HS-5 (cell line): ENCODE measurements at regions not wholly inside any gene's neighbourhood (a gene's known extent, or its start where the extent isn't known, plus 50 kb on each side); places are given as distances from the start of the nearest gene placed in this dataset.
"Not testable (repeated sequence)": the region's sequence is repeated elsewhere in the genome, so short reads cannot be mapped to it uniquely, and the experiment has no call there.

Experiments used
- DNase-seq: peaks from one replicate; pipeline ENCODE4 v3.0.0-alpha.2; 2012; ENCODE audit warnings: low read depth

GRCh38 chr6:137623293-137623692 is 129.1 kb upstream of the OLIG3 start:
- no peak for DNase-seq

DNA sequence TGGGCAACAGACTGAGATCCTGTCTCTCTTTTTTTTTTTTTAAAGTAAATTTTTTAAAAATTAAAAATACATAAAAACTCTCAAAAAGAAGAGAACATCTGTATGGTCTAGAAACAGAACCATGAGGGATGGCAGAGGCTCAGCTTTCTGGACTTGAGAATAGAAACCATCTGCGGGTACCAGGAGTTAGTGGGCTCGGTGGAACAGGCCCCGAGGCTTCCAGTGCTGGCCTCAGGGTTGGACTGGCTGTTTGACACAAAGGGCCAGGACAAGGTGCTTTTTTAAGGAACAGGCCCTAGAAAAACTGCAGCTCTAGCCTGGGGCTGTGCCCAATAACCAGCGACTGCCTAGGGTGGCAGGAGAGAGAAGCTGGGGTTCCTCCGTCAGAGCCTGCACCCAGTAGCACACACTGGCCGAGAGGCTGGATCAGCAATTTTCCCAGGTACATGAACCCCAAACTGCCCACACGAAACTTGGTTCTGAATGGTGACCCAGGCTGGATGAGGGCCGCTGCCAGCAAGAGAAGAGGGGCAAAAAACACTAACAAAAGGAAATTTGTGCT is 131.0 kb upstream of the OLIG3 start:
- no peak for DNase-seq

DNA sequence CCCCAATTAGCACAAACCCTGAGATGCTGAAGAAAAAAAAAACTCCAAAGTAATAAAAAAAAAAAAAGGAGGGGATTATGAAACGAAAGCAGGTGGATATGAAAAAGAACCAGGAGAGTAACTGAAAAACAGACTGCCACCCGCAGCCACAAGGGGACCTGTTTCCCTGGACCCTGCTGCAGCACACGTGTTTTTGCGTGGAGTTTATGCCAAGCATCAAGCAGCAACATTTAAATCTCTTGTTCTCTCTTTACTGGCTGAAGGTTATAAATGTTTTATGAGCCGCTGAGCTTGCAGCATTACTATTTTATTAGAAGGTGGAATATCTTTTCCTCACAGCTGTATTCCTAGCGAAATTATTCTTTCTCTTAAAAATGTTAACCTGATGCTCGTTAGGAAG is 131.6 kb upstream of the OLIG3 start:
- no peak for DNase-seq

DNA sequence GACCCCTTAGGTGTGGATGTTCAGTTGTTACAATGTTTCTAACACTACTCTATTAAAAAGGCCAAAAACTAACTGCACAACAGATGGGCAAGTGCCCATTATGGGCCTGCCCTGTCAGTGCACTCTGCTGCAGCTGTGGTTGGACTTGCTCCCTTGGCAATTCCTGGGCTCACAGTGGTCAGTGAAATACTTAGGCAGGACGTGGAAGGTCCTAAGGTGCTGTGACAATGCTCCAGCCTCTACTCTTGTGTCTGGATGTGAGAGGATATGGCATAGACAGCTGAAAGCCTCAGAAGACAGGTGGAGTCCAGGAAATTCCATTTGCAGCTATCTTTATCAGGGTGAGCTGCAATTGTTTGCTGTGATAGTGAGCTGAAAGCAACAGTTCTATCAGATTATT is 136.5 kb upstream of the OLIG3 start:
- no peak for DNase-seq

GRCh38 chr6:137631323-137631722 is 137.1 kb upstream of the OLIG3 start:
- no peak for DNase-seq

GRCh38 chr6:137634177-137634576 is 140.0 kb upstream of the OLIG3 start:
- DNase-seq: not testable (repeated sequence)

DNA sequence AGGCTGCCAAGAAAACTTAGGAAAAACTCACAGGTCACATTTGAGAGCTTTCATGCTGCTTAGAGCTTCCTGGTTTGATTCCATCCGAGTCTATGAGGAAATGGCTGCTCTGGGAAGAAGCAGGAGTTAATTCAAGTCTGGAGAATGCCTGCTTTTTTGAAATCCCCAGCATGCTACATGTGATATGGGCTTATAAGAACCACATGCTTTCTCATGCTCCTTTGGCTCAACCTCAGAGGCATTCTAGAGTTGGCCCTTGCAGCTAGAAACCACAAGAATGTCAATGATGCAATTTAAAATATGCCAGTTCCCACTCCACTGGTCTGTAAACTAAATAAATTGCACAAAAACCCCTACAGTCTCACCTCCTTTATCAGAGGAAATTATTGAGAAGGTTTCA is 142.9 kb upstream of the OLIG3 start:
- peak; percentile 86 for DNase-seq

DNA sequence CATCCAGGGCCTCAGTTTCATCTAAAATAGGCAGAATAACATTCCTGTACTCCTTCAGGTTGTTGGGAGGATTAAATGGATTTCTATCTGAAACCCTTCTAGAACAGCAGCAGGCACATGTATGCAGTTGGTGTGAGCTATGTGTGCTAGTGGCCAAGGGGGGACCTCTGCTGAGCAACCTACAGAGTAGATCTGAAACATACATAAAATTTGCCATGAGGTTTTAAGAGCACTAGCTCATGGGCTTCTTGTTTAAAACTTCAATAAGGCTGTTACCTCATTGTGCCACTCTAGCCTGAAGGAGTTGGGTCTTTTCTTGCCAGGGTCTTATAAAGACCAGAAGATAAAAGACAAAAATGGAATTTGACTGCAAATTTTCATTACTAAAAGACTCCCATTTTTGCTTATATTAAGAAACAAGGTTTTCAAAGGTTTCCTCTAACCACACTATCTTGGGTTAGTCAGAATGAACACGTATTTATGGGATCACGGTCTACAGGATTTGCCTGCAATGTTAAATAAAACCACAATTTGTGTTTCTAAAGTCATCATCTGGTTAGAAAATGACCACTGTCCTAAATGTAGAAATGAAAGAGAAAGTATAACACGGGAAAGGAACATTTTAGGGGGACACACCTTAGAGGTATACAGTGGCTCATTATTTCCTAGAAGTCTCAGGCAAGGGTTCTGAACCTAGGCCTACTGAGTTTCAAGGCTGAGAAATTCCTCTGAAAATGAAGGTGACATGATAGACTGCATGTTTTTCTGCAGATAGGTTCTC is 144.9 kb upstream of the OLIG3 start:
- DNase-seq: no peak

DNA sequence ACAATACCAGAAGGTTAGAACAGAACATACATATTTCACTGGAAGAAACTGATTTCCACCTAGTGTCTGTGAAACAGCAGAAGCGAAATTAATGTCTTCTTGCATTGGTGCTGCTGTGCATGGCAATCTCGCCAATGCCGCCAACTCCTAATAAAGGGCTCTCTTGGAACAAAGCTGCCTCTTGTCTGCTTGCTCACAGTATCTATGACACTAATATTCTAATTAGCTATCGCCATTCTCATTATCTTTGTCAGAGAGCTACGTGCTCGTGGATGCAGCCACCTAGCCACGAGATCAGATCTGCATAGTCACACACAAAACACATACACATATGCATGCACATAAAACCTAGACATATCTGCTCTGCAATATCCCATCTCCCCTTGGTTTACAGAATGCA is 145.9 kb upstream of the OLIG3 start:
- no peak for DNase-seq

GRCh38 chr6:137641474-137642077 is 147.4 kb upstream of the OLIG3 start:
- peak; percentile 35 for DNase-seq

- not testable (repeated sequence) for DNase-seq
These were observed 149.0 kb upstream of the OLIG3 start for GRCh38 chr6:137643210-137643609.

GRCh38 chr6:137643644-137644043 is 149.4 kb upstream of the OLIG3 start:
- not testable (repeated sequence) for DNase-seq

- DNase-seq: no peak
These were observed 151.7 kb upstream of the OLIG3 start for GRCh38 chr6:137645850-137646249.

- no peak for DNase-seq
These were observed 152.3 kb upstream of the OLIG3 start for GRCh38 chr6:137646484-137646883.

DNA sequence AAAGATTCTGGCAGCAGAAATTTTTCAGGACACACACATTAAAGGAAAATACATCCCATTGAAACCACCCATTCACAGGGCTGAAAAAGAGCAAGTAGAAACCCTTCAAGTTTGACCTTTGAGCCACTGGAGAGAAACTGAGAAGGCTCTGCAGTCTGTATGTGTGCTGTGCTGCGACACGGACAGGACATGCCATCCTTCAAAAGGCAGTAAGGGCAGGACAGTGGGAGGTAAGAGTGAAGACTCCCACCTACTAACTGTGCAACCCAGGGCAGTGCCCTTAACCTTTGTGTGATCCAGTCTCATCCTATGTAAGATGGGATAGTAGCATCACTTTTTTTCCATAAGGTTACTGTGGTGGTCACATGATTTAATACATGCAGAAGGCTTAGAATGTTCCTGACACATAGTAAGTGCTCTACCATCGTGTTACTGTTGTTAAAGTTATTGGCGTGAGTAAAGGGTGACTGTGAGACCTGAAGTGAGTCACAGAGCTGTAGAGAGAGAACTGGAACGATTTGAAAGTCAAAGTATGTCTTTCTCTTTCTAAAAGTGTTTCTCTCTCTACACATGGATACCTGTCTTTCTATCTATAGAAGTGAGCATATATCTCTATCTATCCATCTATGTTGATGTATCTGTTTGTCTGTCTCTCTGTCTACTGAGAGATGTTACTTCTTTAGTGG is 153.7 kb upstream of the OLIG3 start:
- DNase-seq: no peak

DNA sequence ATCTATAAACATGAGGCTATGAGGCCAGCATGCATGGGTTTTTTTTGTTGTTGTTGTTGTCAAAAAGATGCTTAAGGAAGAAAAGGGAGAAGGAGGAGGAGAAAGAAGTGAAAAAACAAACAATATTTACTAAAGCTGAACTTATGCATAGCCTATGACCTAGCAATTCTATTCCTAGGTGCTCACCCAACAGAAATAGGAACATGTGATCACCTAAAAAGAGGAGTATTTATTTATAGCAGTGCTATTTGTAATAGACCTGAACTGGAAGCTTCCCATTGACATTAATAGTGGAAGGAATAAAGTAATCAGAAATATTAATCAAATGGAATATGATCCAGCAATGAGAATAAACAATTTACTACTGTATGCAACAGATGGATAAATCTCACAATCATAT is 156.5 kb upstream of the OLIG3 start:
- no peak for DNase-seq

DNA sequence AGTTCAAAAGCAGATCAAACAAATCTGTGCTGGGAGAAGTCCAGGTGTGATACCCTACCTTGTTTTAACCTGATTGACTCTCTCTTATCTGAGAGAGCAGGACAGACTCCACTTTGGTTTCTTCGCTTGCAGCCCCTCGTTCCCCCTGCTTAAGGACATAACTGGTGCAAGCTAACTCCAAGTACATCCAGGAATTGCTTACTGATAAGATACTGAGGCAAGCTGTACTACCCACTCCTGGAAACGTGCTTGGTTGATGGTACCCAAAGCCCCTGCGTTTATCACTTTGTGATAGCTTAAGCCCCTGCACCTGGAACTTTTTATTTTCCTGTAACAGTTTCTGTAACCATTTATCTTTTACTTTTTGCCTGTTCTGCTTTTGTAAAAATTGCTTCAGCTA is 157.0 kb upstream of the OLIG3 start:
- no peak for DNase-seq

DNA sequence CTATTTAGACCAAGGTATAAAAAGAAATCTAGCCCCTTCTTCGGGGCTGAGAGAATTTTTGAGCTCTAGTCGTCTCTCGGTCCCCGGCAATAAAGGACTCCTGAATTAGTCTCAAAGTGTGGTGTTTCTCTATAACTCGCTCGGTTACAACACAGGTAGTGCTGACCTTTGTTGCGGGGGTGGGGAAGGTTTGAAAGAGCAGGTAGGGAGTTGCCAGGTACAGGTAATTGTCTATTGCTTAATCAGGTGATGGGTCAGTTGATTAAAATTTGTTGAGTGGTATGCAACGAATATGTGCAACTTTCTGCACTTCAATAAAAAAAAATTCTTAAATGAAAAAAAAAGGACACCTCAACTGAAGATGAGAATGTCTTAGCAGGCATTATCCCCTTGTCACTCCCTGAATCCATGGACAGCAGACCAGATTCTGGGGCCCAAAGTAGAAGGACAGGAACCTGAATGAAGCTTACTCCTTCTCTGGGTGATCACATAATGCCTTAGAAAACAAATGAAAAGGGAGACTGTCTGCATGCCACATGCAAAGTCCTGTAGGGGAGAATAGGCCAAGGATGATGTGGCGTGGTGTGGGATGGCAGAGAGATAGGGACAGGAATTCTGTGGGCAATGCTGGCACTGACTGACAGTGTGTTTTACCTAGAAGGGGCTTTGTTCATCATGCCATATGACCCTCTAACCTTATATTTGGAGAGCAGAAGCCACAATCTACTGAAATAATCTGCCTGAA is 157.6 kb upstream of the OLIG3 start:
- DNase-seq: no peak

- DNase-seq: no peak
These were observed 158.9 kb upstream of the OLIG3 start for GRCh38 chr6:137652961-137653705.

GRCh38 chr6:137653706-137654059 is 159.5 kb upstream of the OLIG3 start:
- DNase-seq: no peak

DNA sequence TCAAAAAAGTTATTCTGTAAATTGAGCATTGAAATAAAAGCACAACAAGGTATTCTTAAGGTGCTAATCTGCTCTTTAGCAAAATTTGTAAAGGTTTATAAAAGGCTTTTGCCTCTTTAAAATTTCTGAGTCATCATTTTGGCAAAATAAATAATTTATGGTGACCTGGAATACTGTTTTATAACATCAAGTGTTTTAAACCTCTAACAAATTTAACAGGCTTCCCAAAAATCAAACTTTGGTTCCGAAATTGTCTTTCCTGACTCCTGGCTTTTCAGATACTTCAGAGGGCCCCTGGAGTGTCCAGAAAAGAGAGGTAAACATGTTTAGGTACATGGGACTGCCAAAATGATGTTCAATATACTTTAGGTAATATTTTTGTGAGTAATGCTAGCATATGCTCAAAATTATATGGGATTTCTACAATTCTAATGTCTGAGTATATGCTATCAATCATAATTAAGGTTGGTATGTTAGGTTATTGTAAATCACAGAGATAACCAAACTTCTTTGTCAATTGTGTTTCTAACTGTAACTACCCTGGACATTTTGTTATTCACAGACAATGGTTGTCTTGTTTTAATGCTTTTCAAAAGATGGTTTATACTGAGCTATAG is 160.3 kb upstream of the OLIG3 start:
- DNase-seq: no peak
